Umbilical cord (tissue), 1 donor: ENCODE measurements at regions not wholly inside any gene's neighbourhood (a gene's known extent, or its start where the extent isn't known, plus 50 kb on each side); places are given as distances from the start of the nearest gene placed in this dataset.
A peak's percentile ranks its signal among the peaks of the same experiment; 100 is the strongest.

Experiments
- DNase-seq: peaks from one replicate; pipeline ENCODE4 v3.0.0-alpha.2; 2015; ENCODE audit warnings: low spot score

DNA sequence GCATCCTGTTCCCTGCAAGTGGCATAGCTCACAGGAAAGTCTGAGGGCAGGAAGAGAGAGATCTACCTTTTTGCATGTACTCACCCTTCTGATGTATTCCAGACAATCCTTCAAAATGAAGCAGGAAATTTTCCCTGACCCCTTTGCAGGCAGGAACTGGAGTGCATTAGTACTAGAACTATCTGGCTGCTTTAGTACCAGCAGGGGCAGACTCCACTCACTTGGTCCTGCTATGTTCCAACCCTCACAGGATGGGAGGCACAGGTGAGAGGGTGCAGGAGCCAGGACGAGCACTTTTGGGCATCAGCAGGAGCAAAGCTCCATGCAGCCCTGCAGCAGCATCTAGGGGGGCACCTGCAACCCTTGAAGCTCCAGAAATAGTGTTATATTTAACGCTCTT is 116.3 kb upstream of the IGF1 start:
- no peak for DNase-seq

DNA sequence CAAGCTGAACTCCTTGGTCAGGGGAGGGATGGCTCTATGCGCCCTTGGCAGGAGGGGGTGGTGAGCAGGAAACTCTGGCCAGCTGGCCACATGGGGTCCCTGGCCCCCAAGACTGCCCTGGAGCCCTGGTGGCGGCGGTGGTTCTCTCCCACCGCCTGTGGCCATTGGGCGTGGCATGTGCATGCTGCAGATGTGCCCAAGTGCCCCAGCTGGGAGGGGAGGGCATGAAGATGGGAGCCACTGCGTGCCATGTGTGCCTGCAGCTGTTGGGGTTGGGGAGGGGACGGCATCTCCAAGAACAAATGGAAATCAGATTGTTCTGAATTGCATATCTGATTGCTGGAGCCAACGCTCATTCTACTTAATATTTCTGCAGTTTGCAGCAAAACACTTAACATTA is 115.7 kb upstream of the IGF1 start:
- DNase-seq: no peak

DNA sequence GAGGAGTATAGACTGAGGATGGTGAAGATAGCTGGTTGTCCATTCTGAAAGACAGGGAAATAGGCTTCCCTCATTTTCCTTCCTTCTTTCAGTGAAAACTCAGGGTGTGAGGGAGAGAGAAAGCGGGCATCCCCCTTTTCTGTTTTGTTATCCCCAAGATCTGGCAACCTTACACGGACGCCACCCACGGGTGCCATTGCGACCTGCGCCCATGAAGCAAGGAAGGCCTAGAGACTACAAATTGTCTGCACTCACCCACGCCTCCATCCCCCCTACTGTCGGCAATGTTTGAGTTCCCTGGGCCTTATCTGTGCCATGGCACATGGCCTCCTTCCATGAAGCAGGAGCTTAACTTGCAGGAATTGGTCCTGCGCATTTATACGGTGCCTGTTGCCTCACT is 115.0 kb upstream of the IGF1 start:
- no peak for DNase-seq

DNA sequence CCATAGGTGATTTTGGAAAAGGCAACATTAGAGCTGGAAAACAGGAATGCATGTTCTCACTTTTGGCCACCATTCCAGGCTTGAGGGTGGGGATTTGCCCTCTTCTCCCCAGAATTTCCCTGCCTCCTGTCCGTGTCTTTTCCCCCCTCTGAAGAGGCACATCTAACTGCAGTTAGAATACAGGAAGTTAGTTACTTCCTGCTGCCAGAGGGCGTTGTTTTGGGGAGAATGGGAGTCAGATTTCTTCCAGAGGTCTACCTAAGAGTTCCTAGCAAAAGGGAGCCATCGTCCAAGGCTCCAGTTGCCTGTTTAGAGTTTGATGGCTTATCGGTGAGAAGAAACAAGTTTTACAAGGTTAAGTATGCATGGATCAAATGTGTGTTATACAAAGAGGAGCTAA is 112.8 kb upstream of the IGF1 start:
- no peak for DNase-seq

DNA sequence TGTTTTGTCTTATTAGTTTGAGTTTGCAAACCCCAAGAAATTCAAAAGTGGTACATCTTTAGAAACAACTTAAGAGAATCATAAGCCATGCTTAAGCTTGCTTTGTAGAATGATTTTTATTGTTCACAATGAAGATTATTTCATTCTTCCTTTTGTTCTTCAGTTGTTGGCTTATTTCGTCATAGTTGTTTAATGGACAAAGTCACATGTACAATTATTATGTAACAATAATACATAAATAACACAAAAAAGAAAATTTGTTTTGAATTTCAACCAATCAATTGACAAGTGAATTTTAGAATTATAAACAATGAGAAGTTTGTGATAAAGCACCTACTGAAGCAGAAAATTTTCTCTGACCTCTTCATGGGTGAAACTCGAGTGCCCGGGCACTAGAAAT is 111.8 kb upstream of the IGF1 start:
- DNase-seq: no peak

DNA sequence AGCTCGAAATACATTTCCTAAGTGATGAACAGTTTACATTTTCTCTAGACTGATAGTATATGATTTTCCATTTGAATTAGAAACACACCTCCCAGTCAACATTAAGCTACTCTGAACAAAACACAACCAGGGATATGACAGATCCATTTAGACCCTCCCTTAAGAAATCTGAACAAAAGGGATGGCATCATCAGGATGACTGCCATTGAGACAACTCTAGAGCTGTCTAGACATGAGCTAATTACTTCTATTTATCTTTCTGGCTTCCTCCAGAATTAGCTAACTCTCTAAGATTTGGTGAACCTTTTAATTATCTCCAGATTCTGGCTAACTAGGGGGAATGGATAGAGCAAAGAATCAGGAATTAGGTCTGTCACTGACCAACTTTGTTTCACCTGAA is 92.9 kb upstream of the IGF1 start:
- no peak for DNase-seq

DNA sequence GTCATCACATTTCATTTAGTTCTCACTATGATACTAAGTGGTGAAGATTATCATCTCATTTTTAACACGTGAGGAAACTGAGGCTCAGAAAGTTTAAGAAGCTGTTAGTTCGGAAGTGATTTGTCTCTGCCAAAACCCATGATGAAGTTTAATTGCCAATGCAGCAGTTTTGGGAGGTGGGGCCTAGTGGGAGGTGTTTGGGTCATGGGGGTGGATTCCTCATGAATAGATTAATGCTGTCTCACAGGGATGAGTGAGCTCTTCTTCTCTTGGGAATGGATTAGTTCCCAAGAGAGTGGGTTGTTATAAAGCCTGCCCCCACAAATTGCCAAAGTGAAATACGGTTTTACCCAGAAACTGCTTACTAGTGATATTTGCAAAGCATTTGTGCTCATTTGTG is 91.5 kb upstream of the IGF1 start:
- DNase-seq: no peak

DNA sequence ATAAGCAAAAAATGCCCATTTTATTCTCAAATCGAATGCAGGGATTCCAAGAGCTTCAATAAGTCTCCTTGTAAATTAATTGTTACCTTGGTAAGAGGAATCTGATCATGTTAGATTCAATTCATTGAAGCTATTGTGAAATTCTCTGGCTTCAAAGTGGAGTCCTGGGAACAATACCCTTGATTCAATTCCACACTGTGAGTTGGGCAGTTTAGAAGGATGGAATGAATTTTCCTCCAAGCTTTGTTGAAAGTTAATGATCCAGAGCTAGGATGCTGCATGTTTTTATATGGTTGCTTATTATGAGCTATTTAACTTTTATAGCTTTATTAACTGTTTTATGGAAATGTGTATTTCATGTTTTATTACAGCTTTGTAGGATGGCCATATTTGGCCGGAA is 89.9 kb upstream of the IGF1 start:
- no peak for DNase-seq

DNA sequence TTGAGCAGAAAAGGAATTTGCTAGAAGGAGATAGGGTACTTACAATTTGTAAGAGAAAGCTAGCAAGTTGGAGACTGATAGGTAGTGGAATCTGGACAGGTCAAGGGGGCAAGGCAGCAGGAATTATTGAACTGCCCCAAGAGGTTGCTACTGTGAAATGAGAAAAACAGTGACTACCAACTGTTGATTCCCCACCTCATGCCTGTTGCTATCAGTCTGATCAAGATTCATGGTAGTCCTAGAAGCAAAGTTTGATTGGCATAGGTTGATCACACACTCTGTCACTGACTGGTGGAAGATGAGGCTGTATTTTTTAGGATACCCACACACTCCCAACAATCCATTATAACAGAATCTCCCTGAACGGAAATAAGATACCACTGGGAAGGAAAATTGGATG is 89.4 kb upstream of the IGF1 start:
- DNase-seq: no peak

DNA sequence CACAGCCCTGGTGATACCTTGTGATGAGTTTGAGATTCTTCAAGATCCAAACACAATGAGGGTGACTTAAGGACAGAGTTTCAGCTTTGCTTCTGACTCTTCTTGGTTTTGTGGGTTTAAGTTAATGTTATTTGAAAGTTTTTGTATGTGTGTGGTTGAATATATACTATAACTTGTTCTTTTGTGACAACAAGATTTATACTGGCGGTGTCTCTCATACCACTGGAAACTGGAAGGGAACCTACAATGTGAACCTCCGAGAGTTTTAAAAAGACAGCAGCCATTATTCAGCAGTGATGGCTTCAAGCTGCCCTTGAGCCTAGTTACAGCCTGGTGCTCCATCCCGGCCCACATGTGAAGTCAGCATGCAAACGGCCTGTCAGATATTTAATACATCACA is 87.9 kb upstream of the IGF1 start:
- no peak for DNase-seq

DNA sequence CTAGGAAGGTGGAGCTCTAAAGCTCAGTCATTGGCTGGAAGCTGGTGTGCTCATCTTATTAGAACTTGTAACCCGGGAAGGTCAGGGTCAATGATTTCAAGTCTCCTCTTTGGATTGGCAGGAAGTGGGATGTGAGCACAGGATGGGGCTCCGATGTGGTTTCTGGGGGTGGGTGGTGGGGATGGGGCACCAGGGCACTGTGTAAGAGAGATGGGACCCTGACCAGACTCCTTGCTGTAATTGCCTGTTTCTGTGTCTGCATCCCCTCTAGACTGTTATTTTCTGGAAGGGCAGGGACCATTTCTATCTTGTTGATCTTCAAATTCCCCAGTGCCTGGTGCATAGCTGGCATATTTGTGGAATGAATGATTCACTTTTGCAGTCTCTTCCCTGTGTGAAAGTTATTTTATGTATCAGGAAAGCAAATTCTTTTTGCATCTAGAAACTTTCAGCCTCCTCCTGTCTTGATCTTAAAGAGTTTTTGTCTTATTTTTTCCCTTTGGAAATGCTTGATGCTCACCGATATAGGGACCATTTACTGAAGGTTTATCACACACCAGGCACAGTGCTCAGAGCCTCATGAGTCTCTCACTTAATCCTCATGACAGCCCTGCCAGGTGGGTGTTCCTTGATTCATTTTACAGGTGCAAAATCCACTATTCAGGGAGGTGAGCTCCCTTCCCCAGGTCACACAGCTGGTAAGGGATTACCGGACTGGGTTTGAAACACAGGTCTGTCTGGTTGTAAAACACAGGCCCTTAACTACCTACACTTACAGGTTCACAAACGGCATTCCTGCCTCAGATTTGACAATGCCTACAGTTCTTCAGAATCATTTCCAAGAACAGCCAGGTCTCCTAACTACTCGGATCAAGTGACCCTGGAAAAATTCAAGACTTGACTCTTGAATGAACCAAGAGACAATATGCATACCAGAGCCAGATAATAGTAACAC is 86.9 kb upstream of the IGF1 start:
- peak; percentile 52 for DNase-seq

DNA sequence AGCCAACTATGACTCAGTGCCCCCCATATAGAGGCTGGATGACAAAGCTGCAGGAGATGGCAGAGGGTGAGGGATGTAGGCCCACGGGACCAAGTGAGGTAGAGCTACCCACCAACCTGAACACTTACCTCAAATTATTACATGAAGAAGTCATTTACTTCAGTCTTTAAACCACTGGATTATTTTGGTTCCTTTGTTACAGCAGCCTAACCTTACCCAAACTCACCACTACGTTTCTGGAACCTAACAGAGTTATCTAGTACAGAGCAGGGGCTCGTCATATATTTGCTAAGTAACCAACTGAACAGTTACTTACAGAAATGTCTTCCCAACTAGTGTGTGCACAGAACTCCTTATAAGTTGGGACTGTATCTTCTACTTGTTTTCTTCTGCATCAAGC is 85.2 kb upstream of the IGF1 start:
- no peak for DNase-seq

DNA sequence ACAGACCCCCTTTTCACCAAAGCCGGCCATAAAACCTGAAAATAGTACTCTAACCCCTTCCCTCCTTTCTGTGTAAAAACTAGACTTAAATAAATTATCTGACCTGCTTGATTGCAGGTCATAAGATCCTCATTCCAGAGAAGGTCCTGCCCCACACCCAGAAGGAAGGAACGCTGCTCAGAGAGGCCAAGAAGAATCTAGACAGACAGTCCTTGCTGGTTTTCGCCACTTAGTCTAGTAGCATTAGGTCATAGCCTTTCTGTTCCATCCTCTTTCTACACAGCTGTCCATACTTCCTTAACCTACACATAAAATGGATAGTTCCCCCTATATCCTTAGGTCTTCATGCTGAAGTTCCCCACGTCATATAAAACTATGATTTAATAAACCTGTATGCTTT is 83.7 kb upstream of the IGF1 start:
- DNase-seq: peak; percentile 33

DNA sequence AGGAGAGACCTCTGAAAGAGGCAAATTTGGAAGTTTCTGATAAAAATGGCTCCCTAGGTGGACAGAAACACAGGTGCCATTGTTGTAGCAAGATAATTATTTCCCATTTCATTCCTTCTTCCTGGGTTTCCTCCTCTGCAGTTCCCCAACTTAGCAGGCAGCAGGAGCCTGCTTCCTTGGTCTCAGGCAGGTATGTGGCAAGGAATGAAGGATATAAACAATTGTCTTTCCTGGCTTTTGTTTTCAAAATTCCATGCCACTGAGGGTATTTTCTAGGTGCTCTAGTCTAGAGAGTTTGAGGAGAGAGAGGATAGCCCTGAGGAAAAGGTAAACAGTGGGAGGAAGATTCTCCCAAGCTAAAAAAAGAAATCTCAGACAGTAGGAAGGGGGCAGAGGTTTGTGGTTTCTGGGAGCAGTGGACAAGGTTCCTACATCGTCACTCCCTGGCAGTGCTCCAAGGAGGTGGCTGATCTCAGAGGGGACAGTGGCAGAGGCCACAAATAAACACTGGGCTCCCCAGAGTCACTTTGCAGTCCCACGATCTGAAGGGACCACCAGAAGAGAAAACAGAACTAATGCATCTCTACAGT is 82.6 kb upstream of the IGF1 start:
- DNase-seq: no peak

DNA sequence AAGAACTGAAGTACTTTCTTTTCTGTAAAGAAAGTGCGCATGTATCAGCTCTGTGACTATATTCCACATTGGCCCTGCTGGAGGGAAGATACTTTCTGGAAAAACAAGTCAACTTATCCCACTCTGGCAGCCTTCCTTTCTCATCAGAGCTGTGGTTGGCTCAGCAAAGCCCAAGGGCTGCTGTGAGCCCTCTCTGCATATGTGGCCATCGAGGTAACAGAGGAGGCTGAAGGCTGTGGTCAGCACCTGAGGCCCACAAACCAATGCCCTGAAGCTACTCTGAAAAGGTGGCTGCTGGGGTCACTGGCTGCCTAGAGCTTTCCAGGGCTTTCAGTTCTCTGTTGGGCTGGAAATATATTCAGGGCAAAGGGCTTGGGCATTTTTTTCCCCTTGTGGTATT is 70.8 kb upstream of the IGF1 start:
- no peak for DNase-seq

DNA sequence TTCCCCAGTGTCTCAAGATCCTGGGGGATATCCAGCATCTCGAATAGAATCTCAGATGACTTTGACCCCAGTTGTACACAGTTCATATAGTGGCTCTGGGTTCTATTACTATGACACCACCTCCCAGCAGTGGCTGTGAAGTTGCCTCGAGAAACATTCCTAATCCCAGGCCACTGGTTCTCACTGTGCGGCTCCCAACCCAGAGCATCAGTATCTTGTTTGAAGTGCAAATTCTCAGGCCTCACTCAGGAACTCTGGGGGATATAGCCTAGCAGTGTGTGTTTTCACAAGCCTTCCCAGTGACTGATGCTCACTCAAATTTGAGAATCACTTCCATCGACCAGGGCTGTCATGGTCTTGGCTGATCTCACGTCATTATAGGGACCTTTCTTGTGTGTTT is 69.3 kb upstream of the IGF1 start:
- DNase-seq: no peak

DNA sequence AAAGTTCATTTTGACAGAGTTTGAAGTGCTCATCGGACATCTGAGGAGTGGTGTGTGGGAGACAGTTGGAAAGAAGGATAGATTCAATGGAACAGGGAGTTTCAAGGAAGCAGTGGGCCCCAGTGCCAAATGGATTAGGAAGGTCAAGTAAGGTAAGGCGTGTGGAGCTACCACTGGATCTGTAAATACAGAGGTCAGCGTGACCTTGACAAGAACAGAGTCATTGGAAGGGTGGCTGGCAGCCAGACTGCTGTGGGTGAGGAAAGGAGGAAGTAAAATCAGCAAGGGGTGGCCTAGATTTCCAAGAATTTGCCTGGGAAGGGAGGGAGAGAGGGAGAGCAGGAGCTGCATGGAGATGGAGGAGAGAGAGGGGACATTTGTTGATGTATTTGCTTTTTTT is 68.2 kb upstream of the IGF1 start:
- DNase-seq: no peak

DNA sequence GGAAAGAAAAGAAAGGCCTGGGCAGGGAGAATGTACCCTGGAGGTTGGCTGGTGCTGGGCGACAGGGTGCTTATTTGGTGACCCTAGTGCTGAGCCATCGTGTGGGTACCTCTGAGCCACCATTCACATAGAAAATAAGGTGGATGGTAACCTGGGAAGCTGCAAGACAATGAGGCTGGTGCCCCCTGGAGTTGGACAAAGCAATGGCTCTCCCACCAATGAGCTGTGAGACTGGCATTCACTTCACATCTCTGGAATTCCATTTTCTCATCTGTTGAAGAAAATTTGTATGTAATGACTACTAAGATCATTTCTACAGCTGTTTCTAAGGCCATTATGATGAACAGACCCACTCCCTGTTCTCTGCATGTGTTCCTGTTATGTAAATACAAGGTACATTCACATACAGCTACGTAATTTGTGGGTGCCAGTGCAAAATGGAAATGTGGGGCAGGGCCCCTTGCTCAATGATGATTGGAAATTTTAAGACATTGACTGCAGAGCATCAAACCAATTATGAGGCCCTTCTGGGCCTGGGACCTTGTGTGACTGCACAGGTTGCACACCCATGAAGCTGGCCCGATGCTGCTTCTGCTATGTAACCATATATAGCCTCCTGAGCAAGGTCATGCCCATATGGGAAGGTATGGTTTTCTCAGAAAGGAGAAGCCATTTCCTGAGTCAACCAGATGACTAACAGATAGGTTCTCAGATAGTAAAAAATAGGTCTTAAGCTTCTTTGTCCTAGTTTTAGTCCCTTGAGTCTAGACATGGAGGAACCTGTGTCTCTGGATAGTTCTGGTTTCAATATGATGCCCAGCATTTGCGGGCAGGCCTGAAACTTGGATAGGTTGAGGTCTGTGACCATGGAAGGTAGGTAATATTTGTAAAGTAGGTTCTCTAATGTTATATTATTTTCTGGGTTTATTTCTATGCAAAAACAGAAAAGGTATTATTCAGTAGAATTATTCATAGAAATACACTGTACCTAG is 63.4 kb upstream of the IGF1 start:
- no peak for DNase-seq

DNA sequence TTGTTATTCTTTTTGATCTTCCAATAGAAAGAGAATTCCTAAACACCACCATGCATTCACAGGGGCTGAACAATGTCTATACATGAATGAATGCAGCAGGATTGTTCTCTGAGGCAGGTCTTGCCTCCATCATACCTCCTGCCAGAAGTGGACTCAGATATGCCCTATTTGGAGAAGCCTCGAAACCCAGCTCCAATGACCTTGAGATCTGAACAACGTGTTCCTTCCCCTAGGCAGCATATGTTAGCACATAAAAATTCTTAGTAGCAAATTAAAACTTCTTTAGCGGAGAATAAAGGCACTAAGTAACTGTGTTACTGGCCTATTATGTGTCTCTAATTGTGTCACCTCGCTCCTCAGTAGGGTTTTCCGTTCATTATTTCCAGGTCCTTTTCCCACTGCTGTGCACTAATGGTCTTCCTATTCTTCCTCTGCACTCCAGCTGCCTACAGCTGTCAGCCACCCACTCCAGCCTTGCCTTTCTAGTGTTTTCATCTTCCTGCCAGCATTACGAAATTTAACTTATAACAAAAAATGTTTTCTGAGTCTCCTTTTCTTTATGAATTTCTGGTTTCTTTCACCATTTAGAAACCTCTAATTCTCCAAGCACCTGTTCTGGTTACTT is 62.6 kb upstream of the IGF1 start:
- no peak for DNase-seq

DNA sequence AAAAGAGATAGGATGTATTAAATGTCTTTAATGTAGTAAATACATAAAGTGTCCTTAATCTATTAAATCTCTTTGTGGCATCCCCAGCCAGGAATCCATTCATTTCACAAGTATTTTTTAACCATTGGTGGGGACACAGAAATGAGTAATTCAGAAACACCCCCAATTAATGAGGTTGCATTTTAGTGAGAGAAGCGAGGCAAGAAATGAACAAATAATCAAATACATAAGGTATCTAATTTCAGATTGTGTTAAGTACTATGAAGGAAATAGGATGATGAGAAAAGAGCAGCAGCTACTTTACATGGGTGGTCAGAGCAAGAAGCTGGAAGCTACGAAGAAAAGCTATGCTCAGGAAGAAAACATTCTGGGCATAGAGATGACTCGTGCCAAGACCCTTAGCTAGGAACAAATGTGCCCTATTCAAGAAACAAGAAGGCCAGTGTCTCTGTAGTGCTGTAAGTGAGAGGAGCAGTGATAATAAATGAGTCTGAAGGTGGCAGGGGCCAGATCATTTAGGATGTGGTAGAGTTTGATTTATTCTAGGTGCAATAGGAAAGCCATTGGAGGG is 60.5 kb upstream of the IGF1 start:
- no peak for DNase-seq
